Caki2 (cell line): ENCODE measurements at regions not wholly inside any gene's neighbourhood (a gene's known extent, or its start where the extent isn't known, plus 50 kb on each side); places are given as distances from the start of the nearest gene placed in this dataset.
"Not testable (repeated sequence)": the region's sequence is repeated elsewhere in the genome, so short reads cannot be mapped to it uniquely, and the experiment has no call there.

ENCODE experiments used
- DNase-seq: peaks from one replicate; pipeline ENCODE4 v3.0.0-alpha.2; 2015; ENCODE audit warnings: low read depth
- in situ Hi-C: cut with HindIII; loops from 2 replicates; pipeline ENCODE4 v1.10.0; 2016; ENCODE audit warnings: low sequenced_read_pairs, low pct_unique_long_range_greater_than_20kb, mixed read lengths

- in situ Hi-C loops, result no loop called here
- DNase-seq, result no peak
Observed at GRCh38 chr16:5971106-5971505, 873.5 kb upstream of the EEF2KMT start.

GRCh38 chr16:5966004-5966403 lies 868.4 kb upstream of the EEF2KMT start:
- in situ Hi-C loops, result no loop called here
- DNase-seq, result no peak

- in situ Hi-C loops, result no loop called here
- DNase-seq, result no peak
Observed at GRCh38 chr16:5965321-5965720, 867.7 kb upstream of the EEF2KMT start.

- in situ Hi-C loops, result no loop called here
- peak; percentile 14 for DNase-seq
Observed at GRCh38 chr16:5951486-5951885, 853.9 kb upstream of the EEF2KMT start.

GRCh38 chr16:5944971-5945370 lies 847.4 kb upstream of the EEF2KMT start:
- peak; percentile 13 for DNase-seq
- in situ Hi-C loops, result no loop called here

- in situ Hi-C loops, result no loop called here
- DNase-seq, result no peak
Observed at GRCh38 chr16:5938607-5939006, 841.0 kb upstream of the EEF2KMT start.

GRCh38 chr16:5932906-5933305 lies 835.3 kb upstream of the EEF2KMT start:
- no peak for DNase-seq
- in situ Hi-C loops, result no loop called here

- DNase-seq, result no peak
- in situ Hi-C loops, result no loop called here
Observed at GRCh38 chr16:5928476-5929065, 831.0 kb upstream of the EEF2KMT start.

- in situ Hi-C loops, result no loop called here
- no peak for DNase-seq
Observed at GRCh38 chr16:5925850-5926249, 828.3 kb upstream of the EEF2KMT start.

GRCh38 chr16:5922686-5923085 lies 825.1 kb upstream of the EEF2KMT start:
- in situ Hi-C loops, result no loop called here

GRCh38 chr16:5918567-5919130 lies 821.1 kb upstream of the EEF2KMT start:
- in situ Hi-C loops, result no loop called here
- DNase-seq, result no peak

More at GRCh38 chr16:5922686-5923085, 825.1 kb upstream of the EEF2KMT start:
- DNase-seq, result no peak

- in situ Hi-C loops, result no loop called here
Observed at GRCh38 chr16:5917436-5918195, 820.0 kb upstream of the EEF2KMT start.

GRCh38 chr16:5916711-5917191 lies 819.2 kb upstream of the EEF2KMT start:
- no peak for DNase-seq
- in situ Hi-C loops, result no loop called here

More at GRCh38 chr16:5917436-5918195, 820.0 kb upstream of the EEF2KMT start:
- DNase-seq, result no peak

- in situ Hi-C loops, result no loop called here
- DNase-seq, result no peak
Observed at GRCh38 chr16:5911241-5911640, 813.6 kb upstream of the EEF2KMT start.

GRCh38 chr16:5909556-5909955 lies 812.0 kb upstream of the EEF2KMT start:
- in situ Hi-C loops, DNase-seq: not testable (repeated sequence)

GRCh38 chr16:5907544-5907943 lies 809.9 kb upstream of the EEF2KMT start:
- in situ Hi-C loops, result no loop called here

GRCh38 chr16:5906351-5906750 lies 808.8 kb upstream of the EEF2KMT start:
- no peak for DNase-seq
- in situ Hi-C loops, result no loop called here

More at GRCh38 chr16:5907544-5907943, 809.9 kb upstream of the EEF2KMT start:
- no peak for DNase-seq

- peak; percentile 54 for DNase-seq
- in situ Hi-C loops, result no loop called here
Observed at GRCh38 chr16:5905935-5906334, 808.3 kb upstream of the EEF2KMT start.

GRCh38 chr16:5903832-5904231 lies 806.2 kb upstream of the EEF2KMT start:
- no peak for DNase-seq
- in situ Hi-C loops, result no loop called here
